ENCODE measurements at regions not wholly inside any gene's neighbourhood (a gene's known extent, or its start where the extent isn't known, plus 50 kb on each side); places are given as distances from the start of the nearest gene placed in this dataset.
"Not testable (repeated sequence)": the region's sequence is repeated elsewhere in the genome, so short reads cannot be mapped to it uniquely, and the experiment has no call there.

DNA sequence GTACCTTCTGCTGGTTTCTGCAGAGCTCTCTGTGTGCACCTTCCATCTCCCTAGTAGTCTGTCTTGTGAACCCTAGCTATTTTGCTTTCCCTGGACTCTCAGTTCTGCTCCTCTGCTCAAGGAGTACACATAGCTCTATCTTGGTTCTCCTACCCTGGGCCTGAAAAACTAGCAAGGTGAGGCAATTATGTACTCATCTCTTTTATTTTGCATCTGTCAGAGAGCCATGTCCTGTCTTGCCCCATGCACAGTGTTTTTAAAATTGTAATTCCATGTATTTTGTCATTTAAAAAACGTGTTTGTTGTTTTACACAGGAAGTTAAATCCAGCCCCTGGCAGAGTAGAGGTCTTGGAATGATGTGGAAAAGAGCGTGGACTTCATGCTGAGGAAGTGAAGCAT lies 684.9 kb upstream of the CPEB2 start:
- DNase-seq (ENCODE audit: low read depth) = no peak

DNA sequence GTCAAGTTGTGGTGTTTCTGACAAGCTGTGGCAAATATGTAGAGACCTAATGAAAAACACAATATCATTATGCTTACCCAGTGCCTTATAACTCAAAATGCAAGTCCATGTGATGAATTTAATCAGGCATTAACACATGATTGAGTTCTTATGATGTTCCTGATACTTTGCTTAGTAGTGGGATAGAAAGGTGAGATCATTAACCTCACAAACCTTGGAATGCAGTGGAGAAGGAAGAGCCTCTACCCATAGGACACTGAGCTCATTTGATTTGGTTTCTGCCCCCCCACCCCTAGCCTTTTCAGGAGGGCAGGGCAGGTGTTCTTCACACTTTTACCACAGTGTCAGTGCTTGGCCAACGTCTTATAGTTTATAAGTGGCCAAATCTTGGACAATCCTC lies 683.6 kb upstream of the CPEB2 start:
- DNase-seq (ENCODE audit: low read depth) = no peak

DNA sequence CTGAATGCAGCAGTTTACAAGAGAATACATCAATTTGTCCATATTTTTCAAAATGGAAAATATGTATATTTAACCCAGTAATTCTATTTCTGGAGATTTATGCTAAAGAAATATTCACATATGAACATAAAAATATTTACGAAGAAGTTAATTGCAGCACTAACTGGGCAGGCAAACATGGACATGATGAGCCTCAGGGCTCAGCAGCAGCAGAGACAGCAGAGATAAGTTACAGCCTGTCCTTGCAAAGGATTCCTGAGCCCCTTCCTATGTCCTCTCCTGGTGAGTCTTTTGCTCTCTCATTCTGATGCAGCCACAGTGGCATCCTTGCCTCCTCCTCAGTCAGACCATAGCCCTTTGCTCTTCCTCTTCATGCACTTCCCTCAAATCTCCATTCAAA lies 680.6 kb upstream of the CPEB2 start:
- DNase-seq (ENCODE audit: low read depth) = no peak

DNA sequence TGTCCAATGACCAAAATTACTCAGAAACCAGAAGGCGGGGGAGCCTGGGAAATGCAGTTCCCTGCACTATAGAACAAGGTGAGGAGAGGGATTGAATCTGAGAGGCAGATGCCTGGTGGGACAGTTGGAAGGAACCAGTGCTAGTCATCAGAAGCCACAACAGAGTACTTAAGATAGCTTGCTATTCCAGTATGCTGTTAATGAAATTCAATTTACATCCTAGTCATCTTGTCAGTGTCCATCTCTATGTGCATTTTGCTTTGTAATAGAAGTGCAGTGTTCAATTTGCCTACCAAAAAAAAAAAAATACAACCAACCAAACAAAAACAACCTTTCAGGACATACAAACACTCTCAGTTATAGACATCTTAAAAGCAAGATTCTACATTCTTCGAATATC lies 679.1 kb upstream of the CPEB2 start:
- no peak for DNase-seq (ENCODE audit: low read depth)

DNA sequence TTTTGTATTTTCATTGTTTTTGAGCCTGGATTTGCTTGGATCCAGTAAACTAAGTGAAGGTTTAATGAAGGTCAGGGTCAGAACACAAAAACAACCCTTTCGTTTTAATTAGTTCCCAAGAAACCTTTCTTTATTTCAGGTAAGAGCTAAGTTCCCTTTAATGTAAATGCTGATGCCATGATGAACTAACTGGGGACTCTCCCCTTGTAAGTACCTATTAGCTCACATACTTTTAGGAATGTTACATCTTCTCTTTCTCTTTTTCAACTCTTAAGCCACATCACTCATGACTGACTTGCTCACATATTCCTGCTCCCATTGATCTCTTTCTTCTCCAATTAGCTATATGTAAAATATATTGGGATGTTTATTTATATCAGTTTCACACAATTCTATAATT lies 673.1 kb upstream of the CPEB2 start:
- no peak for DNase-seq (ENCODE audit: low read depth)

DNA sequence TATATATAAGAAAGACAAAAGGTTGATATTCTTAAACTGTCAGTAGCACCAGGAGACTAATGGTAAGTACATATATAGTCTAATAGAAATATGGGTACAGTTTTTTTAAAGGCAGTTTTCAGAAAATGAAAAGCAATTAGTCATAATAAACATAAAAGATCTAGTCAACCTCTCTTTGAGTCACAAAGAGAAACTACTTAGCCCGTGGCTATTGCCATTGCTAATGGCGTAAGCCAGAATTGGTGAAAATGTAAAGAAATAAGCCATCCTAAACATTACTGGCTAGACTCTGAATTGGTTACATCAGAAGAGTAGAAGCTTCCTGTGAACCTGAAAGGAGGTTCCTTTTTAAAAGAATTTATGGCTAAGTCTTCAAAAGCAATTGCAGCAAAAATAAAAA lies 668.7 kb upstream of the CPEB2 start:
- no peak for DNase-seq (ENCODE audit: low read depth)

DNA sequence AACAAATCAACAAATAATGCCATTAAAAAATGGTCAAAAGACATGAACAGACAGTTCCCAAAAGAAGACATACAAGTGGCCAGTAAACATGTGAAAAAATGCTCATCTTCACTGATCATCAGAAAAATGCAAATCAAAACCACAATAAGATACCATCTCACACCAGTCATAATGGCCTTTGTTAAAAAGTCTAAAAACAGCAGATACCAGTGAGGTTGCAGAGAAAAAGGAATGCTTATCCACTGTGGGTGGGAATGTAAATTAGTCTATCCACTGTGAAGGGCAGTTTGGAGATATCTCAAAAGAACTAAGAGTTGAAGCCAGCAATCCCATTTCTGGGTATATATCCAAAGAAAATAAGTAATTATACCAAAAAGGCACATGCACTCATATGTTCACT lies 668.1 kb upstream of the CPEB2 start:
- DNase-seq (ENCODE audit: low read depth) = peak; percentile 60

DNA sequence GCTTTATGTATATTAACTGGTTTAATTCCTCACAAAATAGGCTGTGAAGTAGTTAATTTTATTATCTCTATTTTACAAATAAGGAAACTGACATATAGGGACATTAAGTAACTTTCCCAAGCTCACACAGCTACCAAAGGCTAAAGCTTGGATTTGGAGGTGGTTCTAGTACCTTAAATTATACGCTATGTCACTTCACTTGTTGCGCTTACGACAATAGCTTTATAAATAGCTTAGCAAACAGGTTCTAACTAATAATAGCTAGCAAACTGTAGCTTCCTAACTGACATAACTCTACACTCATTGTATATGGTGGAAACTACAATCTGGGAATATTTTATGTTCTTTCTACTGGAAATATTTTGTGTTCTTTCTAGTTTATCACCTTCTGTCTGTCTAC lies 666.4 kb upstream of the CPEB2 start:
- DNase-seq (ENCODE audit: low read depth) = no peak

DNA sequence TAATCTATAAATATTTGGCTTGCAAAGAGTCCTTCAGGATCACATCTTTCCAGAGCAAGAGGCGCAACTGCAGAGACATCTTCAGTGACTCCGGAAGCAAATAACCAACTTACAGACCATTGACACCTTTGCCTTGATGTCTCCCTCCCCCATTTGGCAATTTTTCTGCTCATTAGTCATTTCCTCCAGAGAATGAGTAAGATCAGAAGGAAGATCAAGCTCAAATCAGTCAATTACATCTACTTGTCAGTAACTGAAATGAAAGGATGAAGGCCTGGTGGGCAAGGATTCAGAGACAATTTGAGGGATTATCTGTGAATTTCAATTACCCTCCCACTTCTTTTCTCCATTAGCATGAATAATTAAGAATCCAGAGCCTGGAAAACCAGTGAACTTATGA lies 665.6 kb upstream of the CPEB2 start:
- no peak for DNase-seq (ENCODE audit: low read depth)

DNA sequence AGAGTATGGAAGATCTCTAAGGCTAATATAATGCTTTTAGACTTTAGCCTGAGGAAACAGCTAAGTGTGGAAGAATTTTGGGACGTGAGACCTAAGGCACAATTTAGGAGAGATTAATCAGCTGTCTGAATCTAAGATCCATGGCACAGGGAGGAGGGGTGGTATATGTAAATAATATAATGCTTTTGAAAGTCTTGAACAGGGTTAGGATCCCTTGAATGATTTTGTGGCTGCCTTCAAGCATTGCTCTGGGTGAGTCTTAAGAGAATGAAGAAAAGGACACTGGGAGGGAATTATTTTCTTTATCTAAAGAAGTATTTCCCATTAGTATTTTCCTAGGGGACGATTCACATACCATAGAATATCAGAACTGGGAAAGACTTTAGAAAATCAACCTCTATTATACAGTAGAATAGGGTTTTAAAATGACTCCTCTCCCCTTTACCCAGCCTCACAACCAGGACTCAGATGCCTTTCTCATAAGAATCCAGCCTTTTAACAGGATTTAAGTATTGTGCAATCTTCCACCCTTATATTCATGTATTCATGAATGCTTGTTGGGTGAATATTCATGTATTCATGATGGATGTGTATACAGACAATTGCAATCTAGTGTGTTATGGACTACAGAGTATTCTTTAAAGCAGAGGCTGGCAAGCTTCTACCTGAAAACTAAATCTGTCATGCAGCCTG lies 664.2 kb upstream of the CPEB2 start:
- peak; percentile 5 for DNase-seq (ENCODE audit: low read depth)

DNA sequence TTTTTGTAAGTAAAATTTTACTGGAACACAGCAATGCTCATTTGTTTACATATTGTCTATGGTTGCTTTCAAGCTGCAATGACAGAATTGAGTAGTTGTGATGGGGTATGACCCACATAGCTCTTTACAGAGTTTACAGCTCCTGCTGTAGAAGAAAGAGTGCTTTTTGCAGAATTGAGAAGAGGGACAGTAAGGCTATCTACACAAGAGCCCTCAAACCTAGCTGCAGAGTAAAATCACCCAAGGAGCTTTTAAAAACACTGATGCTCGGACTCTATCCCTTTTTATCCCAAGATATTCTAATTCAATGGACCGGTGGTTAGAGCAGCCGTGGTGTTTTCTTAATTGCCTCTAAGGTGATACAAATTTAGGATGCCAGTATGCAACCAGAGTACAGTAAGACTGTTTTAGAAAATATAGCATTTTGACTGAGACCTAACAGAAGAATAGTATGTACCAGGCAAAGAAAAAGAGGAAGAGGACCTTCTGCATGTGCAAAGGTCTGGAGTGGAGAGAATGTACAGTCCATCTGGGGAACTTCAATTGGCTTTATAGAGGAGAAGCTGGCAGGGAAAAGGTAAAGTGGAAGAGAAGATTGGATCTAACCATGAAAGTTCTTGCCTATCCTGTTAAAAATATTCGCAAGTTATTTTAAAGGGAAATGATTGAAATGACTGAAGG lies 663.6 kb upstream of the CPEB2 start:
- DNase-seq (ENCODE audit: low read depth) = no peak

DNA sequence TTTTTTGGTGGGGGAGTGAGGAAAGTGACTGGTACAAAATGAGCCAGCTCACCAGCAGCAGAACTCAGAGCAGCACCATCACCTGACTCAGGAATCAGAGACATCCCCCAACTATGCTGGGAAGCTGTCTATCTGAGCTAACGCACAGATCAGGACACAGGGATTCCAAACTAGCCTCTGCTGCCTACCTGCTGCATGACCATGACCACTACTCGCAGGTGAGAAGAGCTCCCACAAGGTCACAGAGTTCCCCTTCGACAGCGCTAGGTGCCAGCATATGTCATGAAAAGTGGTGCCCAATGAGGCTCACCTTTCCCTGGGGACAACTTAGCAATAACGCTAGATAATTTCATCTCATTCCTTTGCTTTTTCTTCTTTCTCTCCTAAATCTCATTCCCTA lies 662.6 kb upstream of the CPEB2 start:
- no peak for DNase-seq (ENCODE audit: low read depth)

DNA sequence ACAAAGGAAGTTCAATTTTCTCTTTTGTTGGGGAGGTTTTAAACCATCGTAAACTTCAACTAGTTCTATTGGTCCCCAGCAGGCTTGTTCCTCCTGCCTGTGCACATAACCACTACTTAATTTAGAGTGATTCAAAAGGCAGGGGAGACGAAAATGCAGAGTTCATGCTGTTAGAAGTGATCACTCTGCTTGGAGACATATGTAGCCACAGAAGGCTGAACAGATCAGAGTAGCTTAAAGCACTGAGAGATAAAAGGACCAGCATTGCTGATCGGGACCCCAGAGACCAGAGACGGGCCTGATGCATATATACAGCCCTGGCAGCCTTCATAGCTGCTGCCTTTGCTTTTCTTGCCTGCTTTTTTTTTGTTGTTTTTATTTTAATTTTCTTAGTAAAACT lies 662.0 kb upstream of the CPEB2 start:
- no peak for DNase-seq (ENCODE audit: low read depth)

DNA sequence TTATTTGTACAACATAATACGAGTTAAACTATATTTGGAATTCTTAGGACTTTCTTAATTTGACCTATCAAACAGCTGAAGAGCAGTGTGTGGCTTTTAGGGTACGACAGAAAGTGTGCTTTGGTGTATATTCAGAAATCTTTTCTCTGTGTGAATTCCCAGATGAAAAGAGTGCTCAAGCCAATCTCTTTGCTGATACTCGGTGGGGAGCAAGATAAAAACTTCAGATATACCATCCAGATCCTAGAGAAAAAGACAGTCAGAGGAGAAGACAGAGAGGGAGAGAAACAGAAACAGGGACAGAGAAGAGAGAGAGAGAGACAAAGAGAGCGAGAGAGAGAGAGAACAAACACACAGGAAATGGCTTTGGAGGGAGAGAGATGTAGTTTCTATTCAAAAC lies 658.3 kb upstream of the CPEB2 start:
- no peak for DNase-seq (ENCODE audit: low read depth)

DNA sequence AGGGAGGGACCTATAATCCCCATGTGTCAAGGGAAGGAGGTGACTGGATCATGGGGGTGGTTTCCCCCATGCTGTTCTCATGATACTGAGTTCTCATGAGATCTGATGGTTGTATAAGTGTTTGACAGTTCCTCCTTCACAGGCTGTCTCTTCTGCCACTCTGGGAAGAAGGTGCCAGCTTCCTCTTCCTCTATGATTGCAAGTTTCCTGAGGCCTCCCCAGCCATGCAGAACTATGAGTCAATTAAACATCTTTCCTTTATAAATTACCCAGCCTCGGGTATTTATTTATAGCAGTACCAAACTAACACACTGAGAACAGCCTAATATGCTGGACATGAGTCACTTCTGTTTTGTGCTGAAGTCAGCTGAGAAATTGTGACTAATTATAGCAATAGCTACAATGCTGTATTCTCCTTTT lies 656.9 kb upstream of the CPEB2 start:
- DNase-seq (ENCODE audit: low read depth) = peak; percentile 76

DNA sequence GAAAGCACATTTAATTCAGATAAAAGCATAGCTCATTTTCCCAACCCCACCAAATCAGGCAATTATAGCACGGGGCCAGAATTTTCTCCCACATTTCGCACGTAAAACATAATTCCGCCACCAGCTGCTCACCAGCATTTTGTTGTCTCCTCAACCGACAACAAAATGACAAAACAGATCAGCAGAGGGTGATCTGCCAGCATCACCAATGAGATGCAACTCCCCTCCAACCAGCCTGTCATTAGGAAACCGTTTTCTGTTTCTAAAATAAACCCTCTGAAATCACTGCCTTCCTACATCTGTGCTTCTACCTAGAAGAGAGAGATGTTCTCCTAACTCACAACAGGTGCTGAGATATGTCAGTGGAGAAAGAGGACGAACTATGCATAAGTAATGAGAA lies 654.8 kb upstream of the CPEB2 start:
- no peak for DNase-seq (ENCODE audit: low read depth)

DNA sequence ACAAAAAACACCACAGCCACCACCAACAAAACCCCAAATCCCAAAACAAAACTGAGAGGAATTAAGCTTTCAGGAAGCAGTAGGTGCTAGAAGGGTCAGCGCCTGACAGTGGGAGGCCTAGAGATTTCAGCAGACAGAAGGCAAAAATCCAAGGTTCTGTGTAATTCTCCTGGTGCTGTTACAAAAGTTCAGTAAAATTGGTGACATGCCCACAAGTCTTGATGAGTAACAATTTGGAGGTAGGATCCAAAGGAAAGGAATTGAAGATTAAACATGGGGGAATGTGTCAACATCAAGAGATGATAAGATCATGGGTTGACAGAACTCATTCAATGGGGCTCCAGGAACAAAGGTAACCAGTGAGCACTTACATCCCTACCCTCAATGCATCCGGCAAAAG lies 653.8 kb upstream of the CPEB2 start:
- peak; percentile 4 for DNase-seq (ENCODE audit: low read depth)

DNA sequence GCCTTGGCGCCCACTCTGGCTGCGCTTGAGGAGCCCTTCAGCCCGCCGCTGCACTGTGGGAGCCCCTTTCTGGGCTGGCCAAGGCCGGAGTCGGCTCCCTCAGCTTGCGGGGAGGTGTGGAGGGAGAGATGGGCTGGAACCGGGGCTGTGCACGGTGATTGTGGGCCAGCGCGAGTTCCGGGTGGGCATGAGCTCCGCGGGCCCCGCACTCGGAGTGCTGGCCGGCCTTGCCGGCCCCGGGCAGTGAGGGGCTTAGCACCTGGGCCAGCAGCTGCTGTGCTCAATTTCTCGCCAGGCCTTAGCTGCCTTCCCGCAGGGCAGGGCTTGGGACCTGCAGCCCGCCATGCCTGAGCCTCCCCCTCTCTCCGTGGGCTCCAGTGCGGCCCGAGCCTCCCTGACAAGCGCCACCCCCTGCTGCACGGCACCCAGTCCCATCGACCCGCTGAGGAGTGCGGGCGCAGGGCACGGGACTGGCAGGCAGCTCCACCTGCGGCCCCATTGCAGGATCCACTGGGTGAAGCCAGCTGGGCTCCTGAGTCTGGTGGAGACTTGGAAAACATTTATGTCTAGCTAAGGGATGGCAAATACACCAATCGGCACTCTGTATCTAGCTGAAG lies 643.6 kb upstream of the CPEB2 start:
- DNase-seq (ENCODE audit: low read depth) = not testable (repeated sequence)

DNA sequence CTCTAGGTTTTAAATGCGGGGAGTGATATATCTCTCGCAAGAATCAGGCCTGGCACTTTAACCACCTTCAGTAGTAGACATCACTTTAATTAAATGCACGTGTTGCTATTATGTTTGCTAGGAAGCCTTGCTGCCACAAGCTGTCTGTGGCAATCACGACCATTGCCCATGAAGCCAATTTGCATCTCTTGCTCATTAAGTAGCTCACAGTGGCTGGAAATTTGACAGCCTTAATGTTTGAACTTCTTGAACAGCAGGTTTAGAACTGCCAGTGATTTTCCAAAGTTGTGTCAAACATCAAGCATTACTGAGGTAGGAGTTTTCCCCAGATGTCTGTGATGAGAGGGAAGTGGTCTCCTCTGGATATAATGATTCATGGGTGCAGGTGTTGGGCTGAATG lies 642.3 kb upstream of the CPEB2 start:
- no peak for DNase-seq (ENCODE audit: low read depth)

DNA sequence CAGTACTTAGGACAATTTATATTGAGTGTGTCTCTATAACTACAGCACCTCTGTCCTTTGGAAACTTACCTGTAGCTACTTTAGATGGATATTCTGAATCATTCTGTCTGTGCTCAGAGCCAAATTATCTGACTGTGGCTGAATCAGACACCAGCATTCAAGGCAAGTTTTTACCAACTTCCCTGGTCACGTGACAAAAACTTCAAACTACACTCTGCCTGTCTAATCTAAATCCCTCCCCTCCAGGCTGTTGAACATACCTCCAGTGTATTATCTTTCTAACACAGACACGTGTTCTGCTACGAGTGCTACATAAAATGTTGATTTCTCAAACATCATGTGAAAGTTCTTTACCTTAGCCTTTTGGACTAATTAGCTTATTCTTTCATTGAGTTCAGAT lies 641.2 kb upstream of the CPEB2 start:
- DNase-seq (ENCODE audit: low read depth) = no peak

DNA sequence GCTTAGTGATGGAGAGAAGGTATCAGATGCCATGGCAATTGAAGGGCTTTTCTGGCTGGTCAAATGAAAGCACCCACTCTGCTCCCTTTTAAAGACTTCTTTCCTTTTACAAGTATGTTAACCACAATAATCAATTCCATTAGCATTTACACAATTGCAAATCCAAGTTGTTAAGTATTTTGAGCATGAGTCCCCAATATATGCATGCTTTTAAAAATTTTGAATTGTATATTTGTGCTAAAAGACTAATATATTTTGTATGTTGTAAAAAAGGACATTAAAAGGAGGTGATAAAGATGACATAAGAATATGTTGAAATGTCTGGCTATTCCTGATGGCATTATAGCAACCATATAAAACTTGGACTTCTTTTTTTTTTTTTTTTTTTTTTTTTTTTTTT lies 639.9 kb upstream of the CPEB2 start:
- no peak for DNase-seq (ENCODE audit: low read depth)

DNA sequence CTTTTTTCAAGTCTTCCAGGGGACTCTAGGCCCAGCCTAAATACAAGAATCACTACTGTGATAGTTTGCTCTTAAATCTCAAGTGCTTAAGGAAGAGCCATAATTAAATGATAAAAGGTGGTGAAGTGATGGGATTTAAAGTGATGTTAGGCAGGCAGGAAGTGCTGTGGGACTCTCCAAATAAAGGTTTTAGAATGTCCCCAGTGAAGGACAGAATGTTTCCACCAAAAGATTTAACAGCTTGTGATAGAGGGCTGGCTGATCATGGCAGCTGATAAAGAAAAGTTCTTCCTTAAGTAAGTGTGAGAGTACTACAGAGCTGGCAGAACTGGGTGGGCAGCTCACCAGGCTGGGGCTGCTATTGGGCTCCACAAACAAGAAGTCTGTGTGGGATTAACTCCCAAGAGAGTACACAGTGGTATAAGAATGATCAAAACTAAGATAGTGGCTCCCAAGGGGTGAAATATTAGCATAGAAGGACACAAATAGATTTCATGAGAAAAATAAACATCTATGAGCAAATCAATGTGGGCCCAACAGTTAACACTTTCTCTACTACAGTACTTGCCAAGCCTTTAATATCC lies 637.2 kb upstream of the CPEB2 start:
- DNase-seq (ENCODE audit: low read depth) = no peak

DNA sequence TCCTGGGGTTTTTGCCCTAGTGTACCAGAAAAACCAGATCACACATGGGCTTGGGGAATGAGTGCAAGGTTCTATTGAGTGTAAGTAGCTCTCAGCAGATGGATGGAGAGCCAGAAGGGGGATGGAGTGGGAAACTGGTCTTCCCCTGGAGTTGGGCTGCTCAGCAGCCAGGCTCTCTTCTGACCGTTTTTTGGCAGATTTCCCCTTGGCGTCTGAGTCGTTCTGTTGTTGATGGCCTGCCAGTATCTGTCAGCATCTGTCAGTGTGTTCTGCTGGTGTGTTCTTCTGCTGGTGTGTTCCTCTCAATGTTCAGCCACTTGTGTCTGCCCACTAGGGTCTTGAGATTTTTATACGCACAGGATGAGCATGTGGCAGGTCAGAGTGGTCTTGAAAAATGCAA lies 633.9 kb upstream of the CPEB2 start:
- DNase-seq (ENCODE audit: low read depth) = no peak

Measured in EH (cell line).